ENCODE measurements at regions not wholly inside any gene's neighbourhood (a gene's known extent, or its start where the extent isn't known, plus 50 kb on each side); places are given as distances from the start of the nearest gene placed in this dataset.
A peak's percentile ranks its signal among the peaks of the same experiment; 100 is the strongest.

DNA sequence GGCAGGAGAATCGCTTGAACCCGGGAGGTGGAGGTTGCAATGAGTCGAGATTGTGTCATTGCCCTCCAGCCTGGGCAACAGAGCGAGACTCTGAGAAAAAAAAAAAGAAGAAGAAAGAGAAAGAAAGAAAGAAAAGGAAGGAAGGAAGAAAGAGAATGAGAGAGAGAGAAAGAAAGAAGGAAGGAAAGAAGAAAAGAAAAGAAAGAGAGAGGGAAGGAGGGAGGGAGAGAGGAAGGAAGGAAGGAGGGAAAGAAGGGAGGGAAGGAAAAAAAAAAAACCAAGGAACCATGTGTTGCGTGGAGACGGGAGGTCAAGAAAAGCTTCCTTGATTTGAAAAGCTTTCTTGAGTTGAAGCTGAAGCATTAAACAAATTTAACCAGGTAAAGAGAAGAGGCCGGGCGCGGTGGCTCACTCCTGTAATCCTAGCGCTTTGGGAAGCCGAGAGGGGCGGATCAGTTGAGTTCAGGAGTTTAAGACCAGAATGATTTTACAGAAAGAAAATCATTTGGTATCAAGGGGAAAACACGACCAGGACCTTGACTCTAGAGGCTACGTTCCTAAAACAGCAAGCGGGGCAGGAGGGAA lies 90.5 kb upstream of the PRSS16 start:
- CTCF ChIA-PET = interaction anchor here (0.6 to 1.8 kb wide), 4 partner anchors 21 to 811 kb away, joined by 3 to 7 read pairs (median 4); no protein-coding TSS in a partner anchor
- Mint-ChIP-seq H3K27me3 (no peaks in the 10 kb centered on the region), H3K36me3 (ENCODE audit: low read depth) (no peaks in the 10 kb centered on the region), H3K4me3 (peak overlapping the region; percentile 78), H3K4me1 (peaks cover 46% of the 10 kb centered on the region), H3K9me3 (ENCODE audit: low read depth) (no peaks in the 10 kb centered on the region), H3K27ac (peak overlapping the region; percentile 92)
- no peak for ATAC-seq
- intact Hi-C loops (cut with DNase I, micrococcal nuclease) = loop anchor here (1.0 kb wide), 1 partner anchor 10 kb away; a partner anchor contains a TSS
- POLR2A ChIA-PET = interaction anchor here (0.6 to 1.2 kb wide), 4 partner anchors 10 to 998 kb away, joined by 3 to 6 read pairs (median 5); a partner anchor contains a TSS
- no peak for DNase-seq

- Mint-ChIP-seq H3K4me1 (peaks cover 46% of the 10 kb centered on the region), H3K27ac (peak overlapping the region; percentile 92), H3K9me3 (ENCODE audit: low read depth) (no peaks in the 10 kb centered on the region), H3K4me3 (peak overlapping the region; percentile 78), H3K27me3 (no peaks in the 10 kb centered on the region), H3K36me3 (ENCODE audit: low read depth) (no peaks in the 10 kb centered on the region)
- POLR2A ChIA-PET = interaction anchor here (0.6 to 1.2 kb wide), 2 partner anchors 11 to 999 kb away, joined by 4 to 6 read pairs; a partner anchor contains a TSS
- DNase-seq (peak; percentile 91), ATAC-seq (peak; percentile 84)
- intact Hi-C loops (cut with DNase I, micrococcal nuclease) = loop anchor here (1.0 to 2.0 kb wide), 6 partner anchors 10 to 596 kb away; a partner anchor contains a TSS
- CTCF ChIA-PET = interaction anchor here (0.6 to 1.8 kb wide), 4 partner anchors 20 to 812 kb away, joined by 3 to 7 read pairs (median 4); no protein-coding TSS in a partner anchor
Measured at GRCh38 chr6:27157459-27158315, 89.8 kb upstream of the PRSS16 start.

GRCh38 chr6:27158316-27158643 lies 89.2 kb upstream of the PRSS16 start:
- H3K27me3 Mint-ChIP-seq = no peaks in the 10 kb centered on the region
- intact Hi-C loops (cut with DNase I, micrococcal nuclease) = loop anchor here (1.0 to 2.0 kb wide), 5 partner anchors 19 to 595 kb away; a partner anchor contains a TSS
- H3K4me1 Mint-ChIP-seq = peaks cover 46% of the 10 kb centered on the region
- DNase-seq = no peak
- ChIA-PET POLR2A (no interaction called here), CTCF (interaction anchor here (0.7 kb wide), 1 partner anchor 348 kb away, joined by 3 read pairs; no protein-coding TSS in a partner anchor)
- H3K9me3 Mint-ChIP-seq (ENCODE audit: low read depth) = no peaks in the 10 kb centered on the region
- H3K36me3 Mint-ChIP-seq (ENCODE audit: low read depth) = no peaks in the 10 kb centered on the region
- no peak for ATAC-seq
- H3K4me3 Mint-ChIP-seq = peak overlapping the region; percentile 78
- H3K27ac Mint-ChIP-seq = peak overlapping the region; percentile 92

GRCh38 chr6:27159725-27160124 lies 87.8 kb upstream of the PRSS16 start:
- Mint-ChIP-seq H3K36me3 (ENCODE audit: low read depth) (no peaks in the 10 kb centered on the region), H3K9me3 (ENCODE audit: low read depth) (no peaks in the 10 kb centered on the region), H3K4me1 (peaks cover 37% of the 10 kb centered on the region), H3K4me3 (no peak overlapping the region), H3K27me3 (no peaks in the 10 kb centered on the region), H3K27ac (no peak overlapping the region)
- DNase-seq (no peak), ATAC-seq (no peak)
- CTCF ChIA-PET = interaction anchor here (0.6 to 2.1 kb wide), 5 partner anchors 17 to 678 kb away, joined by 3 to 7 read pairs (median 5); a partner anchor contains a TSS
- intact Hi-C loops (cut with DNase I, micrococcal nuclease) = loop anchor here in 1 of 2 experiments (2.0 to 5.0 kb wide), 3 partner anchors 17 to 528 kb away; partner anchors contain the start of gene POM121L2
- POLR2A ChIA-PET = interaction anchor here (0.6 to 1.0 kb wide), 2 partner anchors 8 to 12 kb away, joined by 6 read pairs; a partner anchor contains a TSS

DNA sequence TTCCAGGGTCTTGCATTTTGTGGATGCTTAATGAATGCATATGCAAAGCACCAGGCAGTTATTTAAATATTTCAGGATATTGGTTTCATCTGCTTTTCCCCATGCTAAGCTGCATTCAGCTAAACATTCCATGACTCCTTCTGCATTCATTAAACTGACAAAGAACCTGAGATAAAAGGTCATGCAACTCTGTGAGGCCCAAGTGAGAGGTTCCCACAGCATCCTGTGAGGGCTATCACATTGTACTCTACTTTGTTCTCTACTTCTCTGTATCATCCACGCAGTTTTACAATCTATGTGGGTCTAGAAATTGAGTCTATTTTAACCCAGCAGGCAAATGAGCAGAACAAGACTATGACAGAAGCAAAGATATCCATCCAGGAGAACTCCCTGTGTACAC lies 86.4 kb upstream of the PRSS16 start:
- Mint-ChIP-seq H3K9me3 (ENCODE audit: low read depth) (no peaks in the 10 kb centered on the region), H3K27ac (no peak overlapping the region), H3K36me3 (ENCODE audit: low read depth) (no peaks in the 10 kb centered on the region), H3K4me3 (no peak overlapping the region), H3K27me3 (no peaks in the 10 kb centered on the region), H3K4me1 (peaks cover 29% of the 10 kb centered on the region)
- DNase-seq (no peak), ATAC-seq (no peak)
- POLR2A ChIA-PET = no interaction called here
- intact Hi-C loops (cut with DNase I, micrococcal nuclease) = loop anchor here in 1 of 2 experiments (5.0 kb wide), 2 partner anchors 151 to 526 kb away; partner anchors contain the start of gene POM121L2
- CTCF ChIA-PET = interaction anchor here (0.6 to 2.9 kb wide), 12 partner anchors 9 to 733 kb away, joined by 3 to 14 read pairs (median 3); a partner anchor contains a TSS

DNA sequence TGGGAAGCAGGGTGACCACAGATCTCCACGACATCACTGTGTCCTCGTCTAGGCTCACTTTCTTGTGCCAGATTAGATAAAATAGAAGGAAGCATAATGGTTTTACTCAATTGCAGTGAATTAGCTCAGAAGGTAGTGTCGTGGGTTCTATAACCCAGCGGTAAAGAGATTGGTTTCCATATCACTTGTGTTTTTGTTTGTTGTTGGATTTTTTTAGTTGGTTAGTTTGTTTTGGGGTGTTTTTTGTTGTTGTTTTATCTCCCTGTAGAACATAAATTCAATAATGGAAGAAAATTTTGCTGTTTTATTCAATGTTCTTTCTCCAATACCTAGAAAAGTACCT lies 85.9 kb upstream of the PRSS16 start:
- ChIA-PET POLR2A (no interaction called here), CTCF (interaction anchor here (0.6 to 2.9 kb wide), 7 partner anchors 9 to 633 kb away, joined by 3 to 14 read pairs (median 3); no protein-coding TSS in a partner anchor)
- Mint-ChIP-seq H3K4me1 (peaks cover 25% of the 10 kb centered on the region), H3K9me3 (ENCODE audit: low read depth) (no peaks in the 10 kb centered on the region), H3K36me3 (ENCODE audit: low read depth) (no peaks in the 10 kb centered on the region), H3K27ac (peak overlapping the region; percentile 45), H3K27me3 (no peaks in the 10 kb centered on the region), H3K4me3 (peak overlapping the region; percentile 4)
- ATAC-seq (no peak), DNase-seq (no peak)
- intact Hi-C loops (cut with DNase I, micrococcal nuclease) = loop anchor here in 1 of 2 experiments (5.0 kb wide), 2 partner anchors 151 to 526 kb away; partner anchors contain the start of gene POM121L2

- H3K36me3 Mint-ChIP-seq (ENCODE audit: low read depth) = no peaks in the 10 kb centered on the region
- intact Hi-C loops (cut with DNase I, micrococcal nuclease) = loop anchor here (2.0 to 5.0 kb wide), 4 partner anchors 15 to 525 kb away; partner anchors contain the start of gene POM121L2 (in 2 of the 2)
- H3K27me3 Mint-ChIP-seq = no peaks in the 10 kb centered on the region
- no peak for ATAC-seq
- H3K4me3 Mint-ChIP-seq = peak overlapping the region; percentile 4
- peaks cover 21% of the 10 kb centered on the region for H3K4me1 Mint-ChIP-seq
- POLR2A ChIA-PET = no interaction called here
- H3K27ac Mint-ChIP-seq = peak overlapping the region; percentile 45
- no peaks in the 10 kb centered on the region for H3K9me3 Mint-ChIP-seq (ENCODE audit: low read depth)
- CTCF ChIA-PET = interaction anchor here (0.6 to 2.9 kb wide), 8 partner anchors 13 to 629 kb away, joined by 3 to 14 read pairs (median 3); no protein-coding TSS in a partner anchor
- DNase-seq = peak; percentile 71
Measured at GRCh38 chr6:27161946-27162603, 85.4 kb upstream of the PRSS16 start.

- H3K27ac Mint-ChIP-seq = no peak overlapping the region
- POLR2A ChIA-PET = no interaction called here
- ATAC-seq (no peak), DNase-seq (no peak)
- no peak overlapping the region for H3K4me3 Mint-ChIP-seq
- CTCF ChIA-PET = interaction anchor here (0.6 to 1.6 kb wide), 6 partner anchors 13 to 653 kb away, joined by 3 to 4 read pairs (median 3); no protein-coding TSS in a partner anchor
- no peaks in the 10 kb centered on the region for H3K36me3 Mint-ChIP-seq (ENCODE audit: low read depth)
- peaks cover 7% of the 10 kb centered on the region for H3K4me1 Mint-ChIP-seq
- no peaks in the 10 kb centered on the region for H3K9me3 Mint-ChIP-seq (ENCODE audit: low read depth)
- intact Hi-C loops (cut with DNase I, micrococcal nuclease) = loop anchor here (2.0 to 5.0 kb wide), 4 partner anchors 13 to 523 kb away; partner anchors contain the start of gene POM121L2 (in 2 of the 2)
- no peaks in the 10 kb centered on the region for H3K27me3 Mint-ChIP-seq
Measured at GRCh38 chr6:27163834-27164233, 83.7 kb upstream of the PRSS16 start.

DNA sequence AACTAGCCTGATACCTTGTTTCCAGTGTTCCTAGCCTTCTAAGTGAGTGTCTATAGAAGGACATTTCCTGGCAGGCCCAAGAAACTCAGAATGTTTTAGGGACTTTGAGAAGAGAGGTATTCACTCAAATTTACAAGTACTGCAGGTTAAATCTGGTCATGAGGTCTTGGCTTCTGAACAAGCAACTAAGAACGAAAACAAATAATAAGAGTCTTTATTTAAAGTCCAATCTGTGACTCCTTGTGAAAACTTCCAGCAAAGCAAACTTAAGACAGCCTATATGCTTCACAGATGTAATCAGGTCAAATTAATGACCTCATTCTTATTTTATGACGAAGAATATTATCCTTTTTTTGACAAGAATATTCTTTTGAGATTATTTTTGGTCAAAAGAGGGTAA lies 79.4 kb upstream of the PRSS16 start:
- Mint-ChIP-seq H3K27me3 (no peaks in the 10 kb centered on the region), H3K9me3 (ENCODE audit: low read depth) (peaks cover 3% of the 10 kb centered on the region), H3K4me1 (no peaks in the 10 kb centered on the region), H3K36me3 (ENCODE audit: low read depth) (no peaks in the 10 kb centered on the region), H3K27ac (no peak overlapping the region), H3K4me3 (no peak overlapping the region)
- intact Hi-C loops (cut with DNase I, micrococcal nuclease) = no loop called here
- ChIA-PET CTCF (no interaction called here), POLR2A (no interaction called here)
- ATAC-seq (no peak), DNase-seq (no peak)

DNA sequence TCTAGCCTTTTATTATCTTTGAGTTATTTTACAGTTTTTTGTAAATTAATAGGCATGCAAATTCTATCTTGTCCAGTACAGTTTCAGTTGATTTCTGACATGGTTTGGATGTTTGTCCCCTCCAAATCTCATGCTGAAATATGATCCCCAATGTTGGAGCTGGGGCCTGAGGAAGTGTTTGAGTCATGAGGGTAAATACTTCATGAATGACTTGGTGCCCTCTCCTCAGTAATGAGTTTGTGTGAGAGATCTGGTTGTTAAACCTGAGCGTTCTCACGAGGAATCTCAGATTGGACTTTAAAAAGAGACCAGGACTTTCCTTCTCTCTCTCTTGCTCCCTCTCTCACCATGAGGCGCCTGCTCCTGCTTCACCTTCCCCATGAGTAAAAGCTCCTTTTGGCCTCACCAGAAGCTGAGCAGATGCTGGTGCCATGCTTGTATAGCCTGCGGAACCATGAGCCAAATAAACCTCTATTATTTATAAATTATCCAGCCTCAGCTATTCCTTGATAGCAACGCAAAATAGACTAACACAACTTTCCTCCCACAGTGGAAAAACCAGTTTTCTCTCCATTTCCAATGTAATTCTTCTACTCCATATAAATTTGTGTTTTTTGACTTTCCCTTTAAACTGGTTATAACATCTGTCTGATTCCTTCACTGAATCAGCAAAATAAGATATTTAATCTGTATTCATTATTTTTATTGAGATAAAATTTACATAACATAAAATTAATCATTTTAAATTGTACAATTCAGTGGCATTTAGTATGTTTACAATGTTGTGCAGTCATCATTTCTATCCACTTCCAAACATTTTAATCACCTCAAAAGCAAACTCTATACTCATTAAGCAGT lies 78.7 kb upstream of the PRSS16 start:
- H3K27me3 Mint-ChIP-seq = no peaks in the 10 kb centered on the region
- no peak overlapping the region for H3K4me3 Mint-ChIP-seq
- POLR2A ChIA-PET = no interaction called here
- CTCF ChIA-PET = interaction anchor here (0.7 kb wide), 1 partner anchor 849 kb away, joined by 3 read pairs; no protein-coding TSS in a partner anchor
- DNase-seq = no peak
- H3K36me3 Mint-ChIP-seq (ENCODE audit: low read depth) = no peaks in the 10 kb centered on the region
- H3K4me1 Mint-ChIP-seq = no peaks in the 10 kb centered on the region
- intact Hi-C loops (cut with DNase I, micrococcal nuclease) = no loop called here
- peaks cover 3% of the 10 kb centered on the region for H3K9me3 Mint-ChIP-seq (ENCODE audit: low read depth)
- no peak for ATAC-seq
- no peak overlapping the region for H3K27ac Mint-ChIP-seq

Data from activated CD4-positive, alpha-beta T cell treated with anti-CD3 and anti-CD28 coated beads for 36 hours (primary cell).